GM12878 (cell line): ENCODE measurements at regions not wholly inside any gene's neighbourhood (a gene's known extent, or its start where the extent isn't known, plus 50 kb on each side); places are given as distances from the start of the nearest gene placed in this dataset.

Experiments
- ATAC-seq: fragments of 200-7000 bp; cut with Tn5 transposase; 3 replicates; pipeline ENCODE4 v1.9.1; 2020; ENCODE audit warnings: mild to moderate bottlenecking, moderate library complexity
- BruUV-seq: library from RNA; stranded (reverse); fragments of 400-500 nt; replicated peaks from 2 replicates; lab custom pipeline; 2021; lab: Mats Ljungman, UMichigan
- CTCF ChIA-PET: fragments of 300-600 bp; sonication (Branson Sonifier 250); formaldehyde crosslinking; extraction: SDS; loops from one replicate; lab custom pipeline; 2021; ENCODE audit warnings: inconsistent platforms; lab: Yijun Ruan, JAX
- POLR2A ChIA-PET: fragments of 350-600 bp; formaldehyde crosslinking; extraction: SDS; loops from one replicate; lab custom pipeline; 2021; ENCODE audit warnings: inconsistent platforms; lab: Charles Lee
- RAD21 ChIA-PET: fragments of 300-600 bp; sonication (Branson Sonifier 250); formaldehyde crosslinking; loops from one replicate; lab custom pipeline; 2023; ENCODE audit warnings: antibody characterized with exemption; ENCODE audit not compliant: unreplicated experiment; lab: Charles Lee
- SMC1A ChIA-PET: fragments of 300-600 bp; sonication (Branson Sonifier 250); formaldehyde crosslinking; loops from one replicate; lab custom pipeline; 2023; ENCODE audit not compliant: unreplicated experiment, uncharacterized antibody; lab: Charles Lee
- DNase-seq: peaks from one replicate; pipeline ENCODE4 v3.0.0-alpha.2; 2011; ENCODE audit warnings: low read depth, low spot score
- FAIRE-seq: peaks from 3 replicates; lab custom pipeline; 2011; peaks lifted over from hg19 to GRCh38; lab: Jason Lieb, UNC
- H2AFZ ChIP-seq: 2 replicates; pipeline ENCODE4 v1.6.0; 2011; ENCODE audit warnings: low read depth, low read length, control low read depth; ENCODE audit not compliant: control insufficient read depth
- H3K27ac ChIP-seq: 2 replicates; pipeline ENCODE4 v1.5.1; 2011; ENCODE audit warnings: control low read depth; ENCODE audit not compliant: control insufficient read depth, insufficient read depth
- H3K27me3 ChIP-seq, 2 experiments: replicated peaks in 1 of 2; 2 replicates each; pipeline versions ENCODE4 v1.6.0 to v1.6.1; 2011; ENCODE audit warnings: low read length in 1 of 2; ENCODE audit not compliant: control insufficient read depth in 2 of 2, insufficient read depth in 2 of 2
- H3K36me3 ChIP-seq, 2 experiments: 2 replicates each; pipeline ENCODE4 v1.5.1; 2011; ENCODE audit warnings: low read length in 1 of 2; ENCODE audit not compliant: control insufficient read depth in 2 of 2, insufficient read depth in 2 of 2
- H3K4me1 ChIP-seq: 2 replicates; pipeline ENCODE4 v1.6.1; 2011; ENCODE audit warnings: mild to moderate bottlenecking, low read length, moderate library complexity, mixed read lengths; ENCODE audit not compliant: control insufficient read depth, insufficient read depth
- H3K4me2 ChIP-seq: 2 replicates; pipeline ENCODE4 v1.6.0; 2011; ENCODE audit warnings: control low read depth; ENCODE audit not compliant: control insufficient read depth, insufficient read depth
- H3K4me3 ChIP-seq: fragments of 200-600 bp; sonication (generic); 2 replicates; pipeline ENCODE4 v1.5.1; 2016
- H3K79me2 ChIP-seq: 2 replicates; pipeline ENCODE4 v1.6.0; 2011; ENCODE audit warnings: low read length; ENCODE audit not compliant: control insufficient read depth, insufficient read depth
- H3K9ac ChIP-seq: 2 replicates; pipeline ENCODE4 v1.8.0; 2011; ENCODE audit warnings: low read length, control low read depth, mixed read lengths; ENCODE audit not compliant: control insufficient read depth, insufficient read depth
- H3K9me3 ChIP-seq: replicated peaks from 3 replicates; pipeline ENCODE4 v1.5.1; 2011; ENCODE audit warnings: mild to moderate bottlenecking, low read length; ENCODE audit not compliant: control insufficient read depth, insufficient read depth
- H4K20me1 ChIP-seq: 2 replicates; pipeline ENCODE4 v1.6.0; 2011; ENCODE audit not compliant: control insufficient read depth, insufficient read depth
- BCL11A ChIP-seq: IDR thresholded peaks from 2 replicates; pipeline ENCODE4 v1.6.1; 2011; ENCODE audit warnings: low read depth, low read length
- CREM ChIP-seq: IDR thresholded peaks from 2 replicates; pipeline ENCODE4 v1.6.1; 2014; ENCODE audit warnings: antibody characterized with exemption, low read depth
- IKZF1 ChIP-seq: fragments of 450-650 bp; conservative IDR thresholded peaks from 2 replicates; pipeline ENCODE4 v1.6.1; 2017; ENCODE audit warnings: antibody characterized with exemption, mild to moderate bottlenecking
- IRF4 ChIP-seq: IDR thresholded peaks from 2 replicates; pipeline ENCODE4 v1.6.1; 2011; ENCODE audit warnings: low read depth, low read length
- JUND ChIP-seq: IDR thresholded peaks from 2 replicates; pipeline ENCODE4 v1.6.1; 2012; ENCODE audit warnings: low read depth, mild to moderate bottlenecking, low read length, improper control_type of control experiment, moderate library complexity
- KLF5 ChIP-seq: fragments of 450-650 bp; IDR thresholded peaks from 2 replicates; pipeline ENCODE4 v1.6.1; 2014; ENCODE audit warnings: mild to moderate bottlenecking; ENCODE audit not compliant: partially characterized antibody
- ZNF622 ChIP-seq: fragments of 450-650 bp; IDR thresholded peaks from 2 replicates; pipeline ENCODE4 v1.6.1; 2017; ENCODE audit warnings: mild to moderate bottlenecking, inconsistent platforms
- WGBS: methylation state at CpG from one replicate; pipeline ENCODE4 v1.1.6; 2016; ENCODE audit warnings: low lambda C conversion rate; ENCODE audit not compliant: insufficient replicate concordance, insufficient coverage; ENCODE audit errors: missing lambda C conversion rate; 5-methylcytosine and 5-hydroxymethylcytosine counted together
- in situ Hi-C: fragments of 300-500 bp; cut with MboI; formaldehyde crosslinking; loops from 9 replicates; pipeline ENCODE4 v1.14.3; 2018; ENCODE audit warnings: mixed read lengths
- intact Hi-C: fragments of 100-400 bp; cut with micrococcal nuclease; formaldehyde crosslinking; loops from one replicate; pipeline ENCODE4 v1.14.2; 2022; ENCODE audit not compliant: unreplicated experiment

DNA sequence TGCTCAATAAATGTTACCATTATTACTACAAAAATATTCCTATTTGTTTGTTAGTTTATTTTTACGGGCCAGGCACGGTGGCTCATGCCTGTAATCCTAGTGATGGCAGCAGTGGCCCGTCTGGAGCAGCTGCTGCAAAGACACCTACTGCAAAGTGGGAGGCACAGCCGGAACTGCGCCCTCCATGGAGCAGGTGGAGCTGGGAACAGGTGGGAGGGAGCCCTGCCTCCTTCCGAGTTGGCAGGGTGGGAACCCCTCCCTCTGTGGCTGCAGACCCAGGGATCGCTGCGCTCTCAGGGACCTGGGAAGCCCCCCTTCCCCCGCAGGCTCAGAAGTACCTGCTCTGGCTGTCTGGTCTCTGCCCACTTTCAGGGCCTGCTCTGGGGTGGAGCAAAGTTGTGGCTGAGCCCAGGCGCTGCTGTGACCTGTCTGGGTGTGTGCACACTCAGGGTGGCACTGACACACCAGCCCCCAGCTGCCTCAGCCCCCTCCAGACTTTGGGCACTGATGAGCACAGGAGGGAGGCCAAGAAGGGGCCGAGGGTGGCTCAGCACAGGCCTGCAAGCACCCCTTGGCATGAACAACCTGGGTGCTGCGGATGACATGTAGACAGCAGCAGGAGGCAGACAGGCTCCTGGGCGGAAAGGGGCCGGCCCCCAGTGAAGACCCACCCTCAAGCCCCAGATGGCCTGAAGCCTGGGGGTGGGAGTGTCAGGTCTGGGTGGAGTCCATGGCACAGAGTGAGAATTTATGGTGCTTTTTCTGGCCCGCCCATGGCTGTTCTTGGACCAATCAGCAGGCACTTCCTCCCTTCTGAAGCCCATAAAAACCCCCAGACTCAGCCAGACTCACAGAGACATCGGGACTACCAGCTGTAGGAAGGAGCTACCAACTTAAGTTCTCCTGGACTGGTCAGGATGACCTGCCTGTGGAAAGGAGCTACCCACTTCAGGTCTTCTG, 103.7 kb upstream of the CLMP start:
- H3K79me2 ChIP-seq = no peaks in the 10 kb centered on the region
- DNase-seq (no peak), ATAC-seq (no peak), FAIRE-seq (no peak)
- H4K20me1 ChIP-seq = no peaks in the 10 kb centered on the region
- POLR2A ChIA-PET = interaction anchor here (0.7 to 0.8 kb wide), 2 partner anchors 15 to 109 kb away, joined by 3 to 4 read pairs; no protein-coding TSS in a partner anchor
- peaks cover 24% of the 10 kb centered on the region for H3K4me1 ChIP-seq
- TF ChIP-seq JUND (no peak), KLF5 (no peak), ZNF622 (no peak), IKZF1 (no peak), IRF4 (no peak), BCL11A (no peak), CREM (no peak)
- no peak overlapping the region for H3K4me2 ChIP-seq
- H3K27ac ChIP-seq = no peak overlapping the region
- H3K4me3 ChIP-seq = no peak overlapping the region
- in situ Hi-C loops (no loop called here), intact Hi-C loops (no loop called here)
- H3K36me3 ChIP-seq = no peaks in the 10 kb centered on the region
- CTCF ChIA-PET = interaction anchor here (0.8 to 9.4 kb wide), 5 partner anchors 37 to 408 kb away, joined by 3 to 146 read pairs (median 11); no protein-coding TSS in a partner anchor
- WGBS = 51% methylated on average over 16 of the region's 16 CpGs
- H2AFZ ChIP-seq = no peak overlapping the region
- H3K9me3 ChIP-seq = no peaks in the 10 kb centered on the region; the same call in 2 of the 3 replicates
- RAD21 ChIA-PET = interaction anchor here (1.1 to 5.4 kb wide), 4 partner anchors 59 to 178 kb away, joined by 3 to 62 read pairs (median 4); no protein-coding TSS in a partner anchor
- SMC1A ChIA-PET = interaction anchor here (0.9 to 6.2 kb wide), 6 partner anchors 35 to 180 kb away, joined by 3 to 61 read pairs (median 12); no protein-coding TSS in a partner anchor
- no peaks in the 10 kb centered on the region for H3K27me3 ChIP-seq
- BruUV-seq = no TSS peak
- H3K9ac ChIP-seq = no peak overlapping the region
